MM.1S (cell line): ENCODE measurements at regions not wholly inside any gene's neighbourhood (a gene's known extent, or its start where the extent isn't known, plus 50 kb on each side); places are given as distances from the start of the nearest gene placed in this dataset.

Experiments
- DNase-seq: peaks from one replicate; pipeline ENCODE4 v3.0.0-alpha.2; 2015
- H2AFZ ChIP-seq: fragments of 300-600 bp; sonication (generic); 2 replicates; pipeline ENCODE4 v1.6.0; 2016; ENCODE audit warnings: antibody characterized with exemption, low read length
- H3F3A ChIP-seq: fragments of 300-600 bp; sonication (generic); 2 replicates; pipeline ENCODE4 v1.6.1; 2016; ENCODE audit warnings: mild to moderate bottlenecking, antibody characterized with exemption, low read length, moderate library complexity, mixed read lengths; ENCODE audit not compliant: insufficient read depth
- H3K27ac ChIP-seq: fragments of 300-600 bp; sonication (generic); 2 replicates; pipeline ENCODE4 v1.5.1; 2016; ENCODE audit warnings: mild to moderate bottlenecking, low read length
- H3K27me3 ChIP-seq: fragments of 300-600 bp; sonication (generic); replicated peaks from 2 replicates; pipeline ENCODE4 v1.6.0; 2016; ENCODE audit warnings: low read length; ENCODE audit not compliant: insufficient read depth
- H3K36me3 ChIP-seq: fragments of 300-600 bp; sonication (generic); replicated peaks from 2 replicates; pipeline ENCODE4 v1.6.1; 2016; ENCODE audit warnings: mild to moderate bottlenecking, low read length, mixed read lengths; ENCODE audit not compliant: insufficient read depth
- H3K4me1 ChIP-seq: fragments of 300-600 bp; sonication (generic); 2 replicates; pipeline ENCODE4 v1.6.1; 2016; ENCODE audit warnings: low read length, mixed read lengths
- H3K4me2 ChIP-seq: fragments of 300-600 bp; sonication (generic); 2 replicates; pipeline ENCODE4 v1.6.0; 2016; ENCODE audit warnings: low read depth, low read length
- H3K4me3 ChIP-seq: fragments of 300-600 bp; sonication (generic); 2 replicates; pipeline ENCODE4 v1.5.1; 2016; ENCODE audit warnings: low read length, mixed read lengths
- H3K79me2 ChIP-seq: fragments of 300-600 bp; sonication (generic); 2 replicates; pipeline ENCODE4 v1.6.1; 2016; ENCODE audit warnings: mixed run types, low read length, mixed read lengths
- H3K9ac ChIP-seq: fragments of 300-600 bp; sonication (generic); 2 replicates; pipeline ENCODE4 v1.6.1; 2016; ENCODE audit warnings: low read length, mixed read lengths
- H3K9me2 ChIP-seq: fragments of 300-600 bp; sonication (generic); replicated peaks from 2 replicates; pipeline ENCODE4 v1.6.1; 2016; ENCODE audit warnings: mild to moderate bottlenecking, low read length, mixed read lengths; ENCODE audit not compliant: insufficient read depth
- H3K9me3 ChIP-seq: fragments of 300-600 bp; sonication (generic); replicated peaks from 2 replicates; pipeline ENCODE4 v1.6.1; 2016; ENCODE audit warnings: mild to moderate bottlenecking, low read length, mixed read lengths; ENCODE audit not compliant: insufficient read depth
- H4K20me1 ChIP-seq: fragments of 300-600 bp; sonication (generic); 2 replicates; pipeline ENCODE4 v1.6.1; 2016; ENCODE audit warnings: mild to moderate bottlenecking, low read length, moderate library complexity, mixed read lengths; ENCODE audit not compliant: insufficient read depth
- EZH2 ChIP-seq: fragments of 300-600 bp; sonication (generic); optimal IDR thresholded peaks from 2 replicates; pipeline ENCODE3; 2017; ENCODE audit warnings: low read depth, mild to moderate bottlenecking, antibody characterized with exemption, low read length, mixed read lengths
- EZH2phosphoT487 ChIP-seq: fragments of 300-600 bp; sonication (generic); IDR thresholded peaks from 2 replicates; pipeline ENCODE4 v1.6.1; 2018; ENCODE audit warnings: antibody characterized with exemption, low read length
- TF ChIP-seq, protein P1 (sequence below): fragments of 300-600 bp; sonication (generic); IDR thresholded peaks from 2 replicates; pipeline ENCODE4 v1.5.1; 2016; ENCODE audit warnings: antibody characterized with exemption, low read length, mixed read lengths

DNA sequence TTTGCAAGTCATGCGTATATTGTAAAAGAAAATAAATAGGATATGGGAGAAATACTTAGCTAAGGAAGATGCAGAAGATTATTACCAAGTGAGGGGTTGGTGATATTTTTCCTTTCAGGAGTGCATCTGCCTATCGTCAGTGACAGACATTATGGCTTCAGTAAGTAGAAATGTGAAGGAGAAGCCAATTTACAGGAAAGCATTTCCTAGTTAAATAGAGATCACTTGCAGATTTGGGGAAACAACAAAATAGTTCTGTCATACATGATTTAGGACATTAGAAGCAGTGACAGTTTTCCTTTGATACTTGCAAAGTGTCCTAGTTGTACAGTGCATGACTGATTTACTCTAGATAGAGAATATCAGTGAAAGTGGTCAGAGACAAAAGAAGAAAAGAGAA lies 747.8 kb upstream of the KLHL1 start:
- no peaks in the 10 kb centered on the region for H4K20me1 ChIP-seq
- no peaks in the 10 kb centered on the region for H3K9me2 ChIP-seq
- DNase-seq = no peak
- H3K27me3 ChIP-seq = no peaks in the 10 kb centered on the region
- H3K79me2 ChIP-seq = no peaks in the 10 kb centered on the region
- H3K9ac ChIP-seq = no peak overlapping the region
- no peaks in the 10 kb centered on the region for H3K36me3 ChIP-seq
- H3K4me1 ChIP-seq = no peaks in the 10 kb centered on the region
- TF ChIP-seq EZH2phosphoT487 (no peak), EZH2 (no peak)
- TF ChIP-seq, protein P1, sequence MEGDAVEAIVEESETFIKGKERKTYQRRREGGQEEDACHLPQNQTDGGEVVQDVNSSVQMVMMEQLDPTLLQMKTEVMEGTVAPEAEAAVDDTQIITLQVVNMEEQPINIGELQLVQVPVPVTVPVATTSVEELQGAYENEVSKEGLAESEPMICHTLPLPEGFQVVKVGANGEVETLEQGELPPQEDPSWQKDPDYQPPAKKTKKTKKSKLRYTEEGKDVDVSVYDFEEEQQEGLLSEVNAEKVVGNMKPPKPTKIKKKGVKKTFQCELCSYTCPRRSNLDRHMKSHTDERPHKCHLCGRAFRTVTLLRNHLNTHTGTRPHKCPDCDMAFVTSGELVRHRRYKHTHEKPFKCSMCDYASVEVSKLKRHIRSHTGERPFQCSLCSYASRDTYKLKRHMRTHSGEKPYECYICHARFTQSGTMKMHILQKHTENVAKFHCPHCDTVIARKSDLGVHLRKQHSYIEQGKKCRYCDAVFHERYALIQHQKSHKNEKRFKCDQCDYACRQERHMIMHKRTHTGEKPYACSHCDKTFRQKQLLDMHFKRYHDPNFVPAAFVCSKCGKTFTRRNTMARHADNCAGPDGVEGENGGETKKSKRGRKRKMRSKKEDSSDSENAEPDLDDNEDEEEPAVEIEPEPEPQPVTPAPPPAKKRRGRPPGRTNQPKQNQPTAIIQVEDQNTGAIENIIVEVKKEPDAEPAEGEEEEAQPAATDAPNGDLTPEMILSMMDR = no peak
- H2AFZ ChIP-seq = no peak overlapping the region
- H3K9me3 ChIP-seq = no peaks in the 10 kb centered on the region
- H3K4me3 ChIP-seq = no peak overlapping the region
- no peaks in the 10 kb centered on the region for H3F3A ChIP-seq
- H3K4me2 ChIP-seq = no peak overlapping the region
- no peak overlapping the region for H3K27ac ChIP-seq

DNA sequence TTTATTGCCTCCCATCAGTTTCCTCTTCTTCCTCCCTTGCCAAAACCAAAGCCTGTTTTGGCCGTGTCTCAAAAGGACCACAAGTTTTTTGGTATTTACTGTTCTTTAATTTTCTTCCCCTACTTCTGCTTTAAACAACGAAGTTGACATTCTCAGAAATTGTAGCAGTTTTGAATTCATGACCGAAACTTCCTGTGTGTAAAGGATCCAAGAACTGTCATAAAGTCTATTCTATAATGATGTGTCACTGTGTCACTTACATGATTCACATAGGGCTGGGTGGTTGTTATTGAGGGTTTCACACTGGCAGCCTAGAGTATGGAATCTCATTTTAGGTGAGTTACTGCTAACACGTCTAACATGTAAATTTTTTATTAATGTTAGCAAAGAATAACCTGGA lies 741.0 kb upstream of the KLHL1 start:
- Histone ChIP-seq H3K9me3 (no peaks in the 10 kb centered on the region), H3K4me2 (no peak overlapping the region)
- no peak for TF ChIP-seq EZH2
- TF ChIP-seq EZH2phosphoT487 = no peak
- TF ChIP-seq, protein P1 = no peak

DNA sequence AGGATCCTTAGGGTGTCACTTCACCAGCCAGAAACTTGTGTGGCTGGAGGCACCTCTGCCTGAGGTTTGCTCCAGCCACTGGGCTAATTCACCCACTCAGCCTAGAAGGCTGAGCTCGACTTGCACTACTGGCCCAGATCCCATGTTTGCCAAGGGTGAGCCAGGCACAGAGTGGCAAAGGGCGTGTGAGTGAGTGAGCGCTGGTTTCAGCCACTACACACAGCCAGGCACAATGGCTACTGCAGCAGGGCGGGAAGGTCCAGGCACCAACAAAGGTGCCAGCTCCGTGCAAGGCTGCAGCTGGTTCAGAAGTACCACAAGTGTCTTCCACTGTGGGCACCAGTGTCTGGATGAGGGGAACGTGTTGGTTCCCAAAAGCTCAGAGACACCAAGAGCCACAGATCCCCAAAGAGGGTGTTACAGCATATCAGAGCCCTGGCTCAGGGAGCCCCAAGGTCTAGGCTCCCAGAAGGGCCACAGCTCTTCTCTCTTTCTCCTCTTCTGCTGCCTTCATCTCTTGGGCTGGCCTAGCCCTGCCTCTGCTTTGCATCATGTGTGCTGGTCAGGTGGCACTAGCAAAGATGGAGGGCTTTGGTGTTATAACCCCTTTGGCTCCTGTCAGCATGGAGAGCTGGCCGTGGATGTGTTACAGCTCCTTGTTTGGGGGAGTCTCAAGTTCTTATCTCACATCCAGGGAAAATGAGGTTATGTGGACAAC lies 736.3 kb upstream of the KLHL1 start:
- no peaks in the 10 kb centered on the region for H3K27me3 ChIP-seq

More for the DNA sequence above, 741.0 kb upstream of the KLHL1 start:
- no peaks in the 10 kb centered on the region for H3F3A ChIP-seq
- no peaks in the 10 kb centered on the region for H3K9me2 ChIP-seq
- no peaks in the 10 kb centered on the region for H4K20me1 ChIP-seq
- no peaks in the 10 kb centered on the region for H3K4me1 ChIP-seq
- H3K9ac ChIP-seq = no peak overlapping the region
- H2AFZ ChIP-seq = no peak overlapping the region
- H3K27me3 ChIP-seq = no peaks in the 10 kb centered on the region
- H3K36me3 ChIP-seq = no peaks in the 10 kb centered on the region
- no peak for DNase-seq
- no peaks in the 10 kb centered on the region for H3K79me2 ChIP-seq
- H3K27ac ChIP-seq = no peak overlapping the region
- no peak overlapping the region for H3K4me3 ChIP-seq

DNA sequence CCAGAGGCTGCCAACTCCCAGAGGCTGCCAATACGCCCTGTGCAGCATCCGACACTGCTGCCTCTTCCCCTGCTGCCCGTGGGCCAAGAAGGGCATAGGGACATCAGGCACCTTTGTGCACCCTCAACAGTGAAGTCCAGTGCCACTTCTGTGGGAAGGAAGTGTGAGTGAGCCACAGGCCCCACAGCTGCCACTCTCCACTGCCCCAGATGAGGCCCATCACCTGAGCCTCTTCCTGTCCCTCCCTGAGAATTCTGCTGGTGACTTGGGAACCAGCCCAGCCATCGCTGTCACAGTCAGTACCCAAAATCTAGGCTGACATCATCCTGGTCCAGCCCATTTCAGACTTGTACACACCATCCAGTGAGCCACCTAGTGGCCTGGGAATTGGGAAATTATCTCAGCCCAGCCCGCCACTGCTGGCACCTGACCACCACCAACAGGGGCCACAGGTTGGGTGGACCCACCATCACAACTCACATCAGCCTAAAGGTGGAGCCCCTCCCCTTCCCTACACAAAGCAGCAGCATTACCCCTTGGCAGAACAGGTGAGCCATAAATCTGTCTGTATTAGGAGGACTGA lies 733.9 kb upstream of the KLHL1 start:
- no peak for DNase-seq

More for the DNA sequence above, 736.3 kb upstream of the KLHL1 start:
- Histone ChIP-seq H3F3A (no peaks in the 10 kb centered on the region), H3K27ac (no peak overlapping the region), H3K79me2 (no peaks in the 10 kb centered on the region), H3K9me2 (no peaks in the 10 kb centered on the region), H3K9ac (no peak overlapping the region), H3K4me1 (no peaks in the 10 kb centered on the region), H3K4me2 (no peak overlapping the region), H3K36me3 (no peaks in the 10 kb centered on the region), H2AFZ (no peak overlapping the region), H4K20me1 (no peaks in the 10 kb centered on the region), H3K9me3 (no peaks in the 10 kb centered on the region), H3K4me3 (no peak overlapping the region)
- TF ChIP-seq EZH2phosphoT487 (no peak), EZH2 (no peak)
- no peak for DNase-seq

More for the DNA sequence above, 733.9 kb upstream of the KLHL1 start:
- Histone ChIP-seq H3K4me1 (no peaks in the 10 kb centered on the region), H3K27ac (no peak overlapping the region), H3K79me2 (no peaks in the 10 kb centered on the region), H3F3A (no peaks in the 10 kb centered on the region), H3K9ac (no peak overlapping the region), H3K36me3 (no peaks in the 10 kb centered on the region), H3K9me2 (no peaks in the 10 kb centered on the region), H3K9me3 (no peaks in the 10 kb centered on the region), H2AFZ (no peak overlapping the region), H3K4me2 (no peak overlapping the region), H3K27me3 (no peaks in the 10 kb centered on the region), H4K20me1 (no peaks in the 10 kb centered on the region), H3K4me3 (no peak overlapping the region)
- no peak for TF ChIP-seq EZH2phosphoT487
- TF ChIP-seq, protein P1 = no peak
- TF ChIP-seq EZH2 = no peak
